LNCaP clone FGC (cell line): ENCODE measurements at regions not wholly inside any gene's neighbourhood (a gene's known extent, or its start where the extent isn't known, plus 50 kb on each side); places are given as distances from the start of the nearest gene placed in this dataset.

Experiments used
- DNase-seq: peaks from one replicate; pipeline ENCODE4 v3.0.0-alpha.2; 2011; ENCODE audit warnings: low read depth
- H3K4me3 ChIP-seq: 2 replicates; pipeline ENCODE4 v1.5.1; 2011; ENCODE audit warnings: mild to moderate bottlenecking, low read depth, low read length, control low read depth
- CTCF ChIP-seq: IDR thresholded peaks from 2 replicates; pipeline ENCODE4 v1.5.1; 2012; ENCODE audit warnings: mild to moderate bottlenecking; ENCODE audit not compliant: control insufficient read depth, insufficient read depth; ENCODE audit errors: extremely low read depth

- no peak for TF ChIP-seq CTCF
- no peak for DNase-seq
- H3K4me3 ChIP-seq: no peak overlapping the region
These were observed 170.0 kb downstream of the MINAR1 start for GRCh38 chr15:79602180-79602579.

GRCh38 chr15:79602731-79603130 lies 170.6 kb downstream of the MINAR1 start:
- TF ChIP-seq CTCF: no peak
- no peak overlapping the region for H3K4me3 ChIP-seq
- no peak for DNase-seq

GRCh38 chr15:79606831-79607355 lies 174.8 kb downstream of the MINAR1 start:
- no peak for DNase-seq
- no peak for TF ChIP-seq CTCF
- H3K4me3 ChIP-seq: no peak overlapping the region

- H3K4me3 ChIP-seq: no peak overlapping the region
- TF ChIP-seq CTCF: no peak
- DNase-seq: no peak
These were observed 176.1 kb downstream of the MINAR1 start for GRCh38 chr15:79608066-79608864.

- no peak overlapping the region for H3K4me3 ChIP-seq
- no peak for TF ChIP-seq CTCF
- no peak for DNase-seq
These were observed 177.4 kb downstream of the MINAR1 start for GRCh38 chr15:79609506-79609905.

- no peak for TF ChIP-seq CTCF
- no peak for DNase-seq
- no peak overlapping the region for H3K4me3 ChIP-seq
These were observed 177.9 kb downstream of the MINAR1 start for GRCh38 chr15:79610021-79610420.

GRCh38 chr15:79615754-79616153 lies 183.6 kb downstream of the MINAR1 start:
- TF ChIP-seq CTCF: no peak
- no peak for DNase-seq
- no peak overlapping the region for H3K4me3 ChIP-seq
